Mucosa of gallbladder (tissue), 1 donor: ENCODE measurements at regions not wholly inside any gene's neighbourhood (a gene's known extent, or its start where the extent isn't known, plus 50 kb on each side); places are given as distances from the start of the nearest gene placed in this dataset.

Experiments used
- DNase-seq: peaks from one replicate; pipeline ENCODE4 v3.0.0-alpha.2; 2020; ENCODE audit warnings: low spot score
- donor health status: DM: no; HTN: no; CAD: no.

GRCh38 chr4:27184508-27185155 is 324.0 kb downstream of the STIM2 start:
- no peak for DNase-seq

GRCh38 chr4:27186710-27187109 is 326.1 kb downstream of the STIM2 start:
- no peak for DNase-seq

- no peak for DNase-seq
Observed at GRCh38 chr4:27187786-27188185, 327.1 kb downstream of the STIM2 start.

GRCh38 chr4:27189683-27190082 is 329.0 kb downstream of the STIM2 start:
- DNase-seq = no peak

- DNase-seq = no peak
Observed at GRCh38 chr4:27191592-27191991, 331.0 kb downstream of the STIM2 start.

- no peak for DNase-seq
Observed at GRCh38 chr4:27194599-27195176, 334.0 kb downstream of the STIM2 start.

- no peak for DNase-seq
Observed at GRCh38 chr4:27198246-27198645, 337.6 kb downstream of the STIM2 start.

GRCh38 chr4:27198971-27199370 is 338.3 kb downstream of the STIM2 start:
- DNase-seq = no peak

GRCh38 chr4:27206009-27206408 is 345.4 kb downstream of the STIM2 start:
- DNase-seq = no peak

- no peak for DNase-seq
Observed at GRCh38 chr4:27210956-27211355, 350.3 kb downstream of the STIM2 start.

- DNase-seq = no peak
Observed at GRCh38 chr4:27214010-27214409, 353.4 kb downstream of the STIM2 start.

GRCh38 chr4:27215220-27215826 is 354.7 kb downstream of the STIM2 start:
- DNase-seq = no peak

GRCh38 chr4:27217261-27217769 is 356.7 kb downstream of the STIM2 start:
- DNase-seq = no peak

- no peak for DNase-seq
Observed at GRCh38 chr4:27218013-27218412, 357.4 kb downstream of the STIM2 start.

- DNase-seq = no peak
Observed at GRCh38 chr4:27223326-27223725, 362.7 kb downstream of the STIM2 start.

GRCh38 chr4:27233531-27233930 is 372.9 kb downstream of the STIM2 start:
- DNase-seq = no peak

- no peak for DNase-seq
Observed at GRCh38 chr4:27234306-27234899, 373.8 kb downstream of the STIM2 start.

GRCh38 chr4:27239641-27240040 is 379.0 kb downstream of the STIM2 start:
- DNase-seq = no peak

- DNase-seq = no peak
Observed at GRCh38 chr4:27242217-27242616, 381.6 kb downstream of the STIM2 start.

- DNase-seq = no peak
Observed at GRCh38 chr4:27245216-27245615, 384.6 kb downstream of the STIM2 start.

GRCh38 chr4:27248829-27249228 is 388.2 kb downstream of the STIM2 start:
- no peak for DNase-seq

GRCh38 chr4:27251771-27252170 is 391.1 kb downstream of the STIM2 start:
- no peak for DNase-seq
